ENCODE measurements at regions not wholly inside any gene's neighbourhood (a gene's known extent, or its start where the extent isn't known, plus 50 kb on each side); places are given as distances from the start of the nearest gene placed in this dataset.

GRCh38 chr12:9271875-9272274, 63.7 kb upstream of the PZP start:
- H3K9me3 ChIP-seq: no peaks in the 10 kb centered on the region
- no peak overlapping the region for H3K4me2 ChIP-seq
- WGBS (ENCODE audit: missing lambda C conversion rate): 15% methylated on average over 1 of the region's 1 CpG
- DNase-seq (ENCODE audit: low read depth in 1 of 2, low spot score in 1 of 2) (no peak), ATAC-seq (no peak), FAIRE-seq (no peak)
- CTCF ChIA-PET: no interaction called here
- TF ChIP-seq MAZ (IDR thresholded peaks at IDR 0.05; ENCODE audit: borderline replicate concordance, low read depth, low read length): no peak
- TF ChIP-seq RCOR1 (IDR thresholded peaks at IDR 0.05; ENCODE audit: low read depth, low read length): no peak
- no peak for TF ChIP-seq FOSL2 (IDR thresholded peaks at IDR 0.05)
- no peak for TF ChIP-seq FOSL2 (CRISPR knock-in tag; IDR thresholded peaks at IDR 0.05)
- no peak for TF ChIP-seq NFE2L2 (conservative IDR thresholded peaks at IDR 0.05; ENCODE audit: low read length)
- TF ChIP-seq, protein P1, sequence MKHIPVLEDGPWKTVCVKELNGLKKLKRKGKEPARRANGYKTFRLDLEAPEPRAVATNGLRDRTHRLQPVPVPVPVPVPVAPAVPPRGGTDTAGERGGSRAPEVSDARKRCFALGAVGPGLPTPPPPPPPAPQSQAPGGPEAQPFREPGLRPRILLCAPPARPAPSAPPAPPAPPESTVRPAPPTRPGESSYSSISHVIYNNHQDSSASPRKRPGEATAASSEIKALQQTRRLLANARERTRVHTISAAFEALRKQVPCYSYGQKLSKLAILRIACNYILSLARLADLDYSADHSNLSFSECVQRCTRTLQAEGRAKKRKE (CRISPR knock-in tag; IDR thresholded peaks at IDR 0.05; ENCODE audit: low read depth): no peak
- no peak for TF ChIP-seq EHMT2 (IDR thresholded peaks at IDR 0.05; ENCODE audit: low read depth)
- TF ChIP-seq PBX3 (IDR thresholded peaks at IDR 0.05): no peak
- no peak for TF ChIP-seq KDM1A (IDR thresholded peaks at IDR 0.05; ENCODE audit: low read depth)
- POLR2A ChIA-PET: no interaction called here
- no peak overlapping the region for H3K4me3 ChIP-seq
- peaks cover 10% of the 10 kb centered on the region; the same call in 2 of the 3 replicates for H3K4me1 ChIP-seq
- H3K27ac ChIP-seq: no peak overlapping the region

DNA sequence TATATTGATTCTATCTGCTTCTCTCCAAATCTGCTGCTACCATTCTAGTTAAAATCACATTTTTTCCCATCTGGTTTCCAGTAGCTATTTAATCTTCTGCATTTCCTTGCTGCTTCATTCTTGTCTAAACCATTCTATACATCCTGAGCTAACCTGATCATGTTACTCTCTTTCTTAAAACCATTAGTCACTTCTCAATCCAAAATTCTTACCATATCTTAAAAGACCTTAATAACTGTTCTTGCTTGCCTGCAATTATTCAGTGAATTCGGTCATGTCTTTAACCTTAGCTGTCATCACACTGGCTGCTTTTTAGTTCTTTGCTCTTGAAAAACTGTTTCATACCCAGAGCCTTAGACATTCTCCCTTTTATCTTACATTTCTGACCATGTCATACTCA, 56.4 kb upstream of the PZP start:
- ATAC-seq (no peak), FAIRE-seq (no peak), DNase-seq (ENCODE audit: low read depth in 1 of 2, low spot score in 1 of 2) (no peak)
- Histone ChIP-seq H3K4me2 (no peak overlapping the region), H3K4me3 (no peak overlapping the region), H3K4me1 (no peaks in the 10 kb centered on the region), H3K9me3 (no peaks in the 10 kb centered on the region), H3K27ac (no peak overlapping the region)
- TF ChIP-seq CBX8 (IDR thresholded peaks at IDR 0.05): no peak
- CTCF ChIA-PET: no interaction called here
- POLR2A ChIA-PET: no interaction called here
- 26% methylated on average over 1 of the region's 1 CpG for WGBS (ENCODE audit: missing lambda C conversion rate)

GRCh38 chr12:9260931-9261330, 52.7 kb upstream of the PZP start:
- H3K9me3 ChIP-seq: no peaks in the 10 kb centered on the region
- H3K27ac ChIP-seq: no peak overlapping the region
- FAIRE-seq (no peak), ATAC-seq (no peak), DNase-seq (ENCODE audit: low read depth in 1 of 2, low spot score in 1 of 2) (no peak)
- CTCF ChIA-PET: no interaction called here
- POLR2A ChIA-PET: no interaction called here
- TF ChIP-seq RFX5 (IDR thresholded peaks at IDR 0.05) (no peak), ZC3H11A (IDR thresholded peaks at IDR 0.05) (no peak), PBX3 (IDR thresholded peaks at IDR 0.05) (no peak), BHLHE40 (IDR thresholded peaks at IDR 0.05; ENCODE audit: low read depth, low read length) (no peak), MAX (IDR thresholded peaks at IDR 0.05) (no peak)
- TF ChIP-seq, protein P2, sequence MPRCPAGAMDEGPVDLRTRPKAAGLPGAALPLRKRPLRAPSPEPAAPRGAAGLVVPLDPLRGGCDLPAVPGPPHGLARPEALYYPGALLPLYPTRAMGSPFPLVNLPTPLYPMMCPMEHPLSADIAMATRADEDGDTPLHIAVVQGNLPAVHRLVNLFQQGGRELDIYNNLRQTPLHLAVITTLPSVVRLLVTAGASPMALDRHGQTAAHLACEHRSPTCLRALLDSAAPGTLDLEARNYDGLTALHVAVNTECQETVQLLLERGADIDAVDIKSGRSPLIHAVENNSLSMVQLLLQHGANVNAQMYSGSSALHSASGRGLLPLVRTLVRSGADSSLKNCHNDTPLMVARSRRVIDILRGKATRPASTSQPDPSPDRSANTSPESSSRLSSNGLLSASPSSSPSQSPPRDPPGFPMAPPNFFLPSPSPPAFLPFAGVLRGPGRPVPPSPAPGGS (IDR thresholded peaks at IDR 0.05): no peak
- no peak overlapping the region for H3K4me2 ChIP-seq
- no peak overlapping the region for H3K4me3 ChIP-seq
- no peaks in the 10 kb centered on the region for H3K4me1 ChIP-seq

DNA sequence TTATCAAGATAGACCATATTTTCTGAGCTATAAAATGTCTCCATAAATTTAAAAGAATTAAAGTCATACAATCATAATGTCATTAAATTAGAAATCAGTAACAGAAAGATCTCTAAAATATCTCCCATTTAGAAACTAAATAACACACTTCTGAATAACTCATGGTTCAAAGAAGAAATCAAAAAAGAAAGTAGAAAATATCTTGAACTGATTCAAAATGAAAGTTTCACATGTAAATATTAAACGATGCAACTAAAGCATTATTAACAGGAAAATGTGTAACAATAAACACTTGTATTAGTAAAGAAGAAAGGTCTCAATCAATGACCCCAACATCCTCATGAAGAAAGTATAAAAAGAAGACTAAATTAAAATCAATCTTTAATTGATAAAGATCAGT, 50.5 kb upstream of the PZP start:
- ChIA-PET POLR2A (no interaction called here), CTCF (no interaction called here)
- H3K27ac ChIP-seq: no peak overlapping the region
- TF ChIP-seq SMC3 (IDR thresholded peaks at IDR 0.05) (no peak), CHD2 (IDR thresholded peaks at IDR 0.05; ENCODE audit: low read length, partially characterized antibody) (no peak), ZNF302 (CRISPR knock-in tag; IDR thresholded peaks at IDR 0.05) (no peak), NFE2L2 (conservative IDR thresholded peaks at IDR 0.05; ENCODE audit: low read length) (no peak), ESRRA (IDR thresholded peaks at IDR 0.05; ENCODE audit: borderline replicate concordance, low read length) (no peak)
- H3K4me2 ChIP-seq: no peak overlapping the region
- no peaks in the 10 kb centered on the region for H3K9me3 ChIP-seq
- 74% methylated on average over 1 of the region's 1 CpG for whole genome bisulfite sequencing (ENCODE audit: missing lambda C conversion rate)
- ATAC-seq (no peak), DNase-seq (ENCODE audit: low read depth in 1 of 2, low spot score in 1 of 2) (no peak), FAIRE-seq (no peak)
- no peaks in the 10 kb centered on the region for H3K4me1 ChIP-seq
- H3K4me3 ChIP-seq: no peak overlapping the region

Small RNA genes lying in the stretch of these regions (small RNA-seq; reads per million reads assigned to genes)
- 0 reads per million in 6 experiments for gene RF00072

All from A549 (cell line).